OCI-LY1 (cell line): ENCODE measurements at regions not wholly inside any gene's neighbourhood (a gene's known extent, or its start where the extent isn't known, plus 50 kb on each side); places are given as distances from the start of the nearest gene placed in this dataset.

ENCODE experiments used
- EZH2 ChIP-seq: fragments of 200-600 bp; sonication (generic), shearing (Covaris generic); IDR thresholded peaks from 2 replicates; pipeline ENCODE4 v1.8.0; 2017; ENCODE audit warnings: borderline replicate concordance, mixed run types, mild to moderate bottlenecking, antibody characterized with exemption, low read length, moderate library complexity, mixed read lengths
- TF ChIP-seq, protein P1 (sequence below): fragments of 200-600 bp; sonication (generic), shearing (Covaris generic); IDR thresholded peaks from 2 replicates; pipeline ENCODE4 v1.5.1; 2017; ENCODE audit warnings: mild to moderate bottlenecking, antibody characterized with exemption, low read length, moderate library complexity, mixed read lengths

DNA sequence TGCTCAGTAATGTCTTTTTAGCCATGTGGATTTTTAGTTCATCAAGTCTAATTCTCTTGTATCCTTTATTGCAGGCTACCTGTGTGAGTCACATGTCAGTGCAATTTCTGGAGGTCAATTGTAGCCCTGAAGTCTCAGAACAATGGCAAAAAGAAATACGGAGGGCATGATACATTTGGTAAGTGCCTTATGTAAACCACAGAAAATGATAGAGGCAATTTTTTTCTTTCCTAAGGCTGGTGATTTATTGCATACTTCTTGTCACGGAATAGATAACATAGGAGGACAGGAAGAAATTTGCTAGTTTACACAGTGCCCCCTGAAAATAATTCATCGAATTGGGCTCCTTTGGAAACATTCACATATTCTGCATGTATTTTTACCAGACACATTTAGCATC, 235.9 kb downstream of the DMRTA1 start:
- TF ChIP-seq, protein P1, sequence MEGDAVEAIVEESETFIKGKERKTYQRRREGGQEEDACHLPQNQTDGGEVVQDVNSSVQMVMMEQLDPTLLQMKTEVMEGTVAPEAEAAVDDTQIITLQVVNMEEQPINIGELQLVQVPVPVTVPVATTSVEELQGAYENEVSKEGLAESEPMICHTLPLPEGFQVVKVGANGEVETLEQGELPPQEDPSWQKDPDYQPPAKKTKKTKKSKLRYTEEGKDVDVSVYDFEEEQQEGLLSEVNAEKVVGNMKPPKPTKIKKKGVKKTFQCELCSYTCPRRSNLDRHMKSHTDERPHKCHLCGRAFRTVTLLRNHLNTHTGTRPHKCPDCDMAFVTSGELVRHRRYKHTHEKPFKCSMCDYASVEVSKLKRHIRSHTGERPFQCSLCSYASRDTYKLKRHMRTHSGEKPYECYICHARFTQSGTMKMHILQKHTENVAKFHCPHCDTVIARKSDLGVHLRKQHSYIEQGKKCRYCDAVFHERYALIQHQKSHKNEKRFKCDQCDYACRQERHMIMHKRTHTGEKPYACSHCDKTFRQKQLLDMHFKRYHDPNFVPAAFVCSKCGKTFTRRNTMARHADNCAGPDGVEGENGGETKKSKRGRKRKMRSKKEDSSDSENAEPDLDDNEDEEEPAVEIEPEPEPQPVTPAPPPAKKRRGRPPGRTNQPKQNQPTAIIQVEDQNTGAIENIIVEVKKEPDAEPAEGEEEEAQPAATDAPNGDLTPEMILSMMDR = no peak
- no peak for TF ChIP-seq EZH2
